H1 (cell line): ENCODE measurements at regions not wholly inside any gene's neighbourhood (a gene's known extent, or its start where the extent isn't known, plus 50 kb on each side); places are given as distances from the start of the nearest gene placed in this dataset.

Experiments
- CTCF ChIA-PET: fragments of 300-600 bp; sonication (Branson Sonifier 250); formaldehyde crosslinking; loops from one replicate; lab custom pipeline; 2021; ENCODE audit not compliant: partially characterized antibody; lab: Charles Lee
- POLR2A ChIA-PET: fragments of 300-600 bp; sonication (Branson Sonifier 250); formaldehyde crosslinking; loops from one replicate; lab custom pipeline; 2021; ENCODE audit warnings: inconsistent platforms; ENCODE audit not compliant: partially characterized antibody; lab: Charles Lee
- DNase-seq, 2 experiments: peaks; one replicate each; pipeline versions ENCODE4 v3.0.0 to v3.0.0-alpha.2; 2010 to 2022; ENCODE audit warnings: low spot score in 2 of 2, low read depth in 1 of 2, mixed read lengths in 1 of 2
- FAIRE-seq: peaks from 2 replicates; lab custom pipeline; 2011; peaks lifted over from hg19 to GRCh38; lab: Jason Lieb, UNC
- H2AFZ ChIP-seq: 2 replicates; pipeline ENCODE4 v1.8.1; 2012; ENCODE audit warnings: low read length, inconsistent platforms
- H2AK5ac ChIP-seq: 2 replicates; pipeline ENCODE4 v1.6.1; 2013; ENCODE audit warnings: low read depth, low read length
- H2BK120ac ChIP-seq: replicated peaks from 2 replicates; pipeline ENCODE3; 2013; ENCODE audit warnings: low read depth, low read length, inconsistent platforms
- H2BK12ac ChIP-seq: 2 replicates; pipeline ENCODE4 v1.6.1; 2013; ENCODE audit warnings: low read depth, low read length
- H2BK15ac ChIP-seq: 2 replicates; pipeline ENCODE4 v1.6.1; 2013; ENCODE audit warnings: low read length
- H2BK20ac ChIP-seq: 2 replicates; pipeline ENCODE4 v1.6.1; 2013; ENCODE audit warnings: low read length
- H2BK5ac ChIP-seq: 2 replicates; pipeline ENCODE4 v1.6.1; 2013; ENCODE audit warnings: low read depth, low read length
- H3K14ac ChIP-seq: 2 replicates; pipeline ENCODE4 v1.6.1; 2013; ENCODE audit warnings: inconsistent platforms; ENCODE audit not compliant: insufficient read length
- H3K18ac ChIP-seq: 2 replicates; pipeline ENCODE4 v1.6.1; 2013; ENCODE audit warnings: low read length; ENCODE audit errors: extremely low read depth
- H3K23ac ChIP-seq: 2 replicates; pipeline ENCODE4 v1.6.1; 2013; ENCODE audit warnings: inconsistent platforms; ENCODE audit not compliant: insufficient read length
- H3K23me2 ChIP-seq: 2 replicates; pipeline ENCODE4 v1.6.1; 2013; ENCODE audit warnings: low read depth, low read length
- H3K27ac ChIP-seq: 2 replicates; pipeline ENCODE4 v1.6.1; 2011; ENCODE audit warnings: low read depth, low read length, inconsistent platforms
- H3K27me3 ChIP-seq, 4 experiments: replicated peaks in 1 of 4; 1 replicate in 1 of 4; 2 replicates in 3 of 4; pipeline versions ENCODE4 v1.6.1 to v1.8.1; 2011 to 2013; ENCODE audit warnings: low read length in 3 of 4, mild to moderate bottlenecking in 3 of 4, inconsistent platforms in 2 of 4, mixed read lengths in 2 of 4, moderate library complexity in 1 of 4; ENCODE audit not compliant: control insufficient read depth in 3 of 4, insufficient read depth in 3 of 4; ENCODE audit errors: extremely low read depth in 1 of 4
- H3K36me3 ChIP-seq, 4 experiments: 2 replicates each; pipeline versions ENCODE4 v1.6.1 to v1.8.1; 2011 to 2013; ENCODE audit warnings: mild to moderate bottlenecking in 4 of 4, low read length in 3 of 4, moderate library complexity in 2 of 4, control low read depth in 1 of 4, inconsistent platforms in 1 of 4; ENCODE audit not compliant: insufficient read depth in 4 of 4, control insufficient read depth in 2 of 4
- H3K4ac ChIP-seq: replicated peaks from 2 replicates; pipeline ENCODE3; 2013; ENCODE audit warnings: low read length, low read depth, mixed read lengths, inconsistent platforms; ENCODE audit not compliant: insufficient read length
- H3K4me1 ChIP-seq, 4 experiments: replicated peaks in 1 of 4; 1 replicate in 1 of 4; 2 replicates in 3 of 4; pipeline versions ENCODE4 v1.6.1 to v1.8.1; 2011 to 2013; ENCODE audit warnings: low read length in 3 of 4, inconsistent platforms in 2 of 4, mixed read lengths in 1 of 4; ENCODE audit not compliant: insufficient read depth in 4 of 4, control insufficient read depth in 3 of 4
- H3K4me2 ChIP-seq, 2 experiments: 2 replicates each; pipeline versions ENCODE4 v1.6.1 to v1.8.1; 2011 to 2013; ENCODE audit warnings: low read depth in 2 of 2, low read length in 2 of 2, control low read depth in 1 of 2, inconsistent platforms in 1 of 2, mild to moderate bottlenecking in 1 of 2; ENCODE audit not compliant: insufficient read depth in 1 of 2
- H3K4me3 ChIP-seq, 4 experiments: fragments of 200-600, 300-600 bp in 1 of 4; sonication (generic), shearing (Covaris generic), sonication (Bioruptor Twin) in 1 of 4; 2 replicates each; pipeline versions ENCODE4 v1.5.1 to v1.8.1; 2011 to 2016; ENCODE audit warnings: low read length in 4 of 4, low read depth in 3 of 4, control low read depth in 2 of 4, inconsistent platforms in 2 of 4, mild to moderate bottlenecking in 2 of 4, mixed read lengths in 1 of 4, moderate library complexity in 1 of 4; ENCODE audit not compliant: insufficient read depth in 2 of 4; ENCODE audit errors: extremely low read depth in 1 of 4
- H3K56ac ChIP-seq: replicated peaks from 2 replicates; pipeline ENCODE3; 2013; ENCODE audit warnings: low read depth, mild to moderate bottlenecking, mixed read lengths, low read length, inconsistent platforms; ENCODE audit not compliant: insufficient read length
- H3K79me1 ChIP-seq: 2 replicates; pipeline ENCODE4 v1.6.1; 2013; ENCODE audit warnings: low read depth, low read length, control low read depth
- H3K79me2 ChIP-seq, 2 experiments: 2 replicates each; pipeline versions ENCODE4 v1.6.1 to v1.8.1; 2012 to 2013; ENCODE audit warnings: low read length in 2 of 2, mild to moderate bottlenecking in 2 of 2, inconsistent platforms in 1 of 2; ENCODE audit not compliant: insufficient read depth in 2 of 2, control insufficient read depth in 1 of 2
- H3K9ac ChIP-seq, 4 experiments: replicated peaks in 1 of 4; 1 replicate in 1 of 4; 2 replicates in 3 of 4; pipeline versions ENCODE4 v1.6.1 to v1.8.1; 2011 to 2013; ENCODE audit warnings: low read depth in 3 of 4, low read length in 3 of 4, control low read depth in 2 of 4, mild to moderate bottlenecking in 2 of 4, moderate library complexity in 2 of 4, inconsistent platforms in 1 of 4; ENCODE audit errors: extremely low read depth in 1 of 4
- H3K9me3 ChIP-seq, 2 experiments: 2 replicates each; pipeline versions ENCODE4 v1.6.1 to v1.8.1; 2012 to 2013; ENCODE audit warnings: mild to moderate bottlenecking in 2 of 2, moderate library complexity in 2 of 2, control low read depth in 1 of 2, inconsistent platforms in 1 of 2, low read depth in 1 of 2, low read length in 1 of 2, mixed read lengths in 1 of 2; ENCODE audit not compliant: insufficient read depth in 2 of 2
- H4K20me1 ChIP-seq, 2 experiments: replicated peaks in 1 of 2; 2 replicates each; pipeline versions ENCODE3 to v1.8.1; 2011 to 2013; ENCODE audit warnings: inconsistent platforms in 2 of 2, low read length in 2 of 2, mild to moderate bottlenecking in 1 of 2; ENCODE audit not compliant: insufficient read depth in 2 of 2, control insufficient read depth in 1 of 2
- H4K5ac ChIP-seq: 2 replicates; pipeline ENCODE4 v1.6.1; 2013; ENCODE audit warnings: low read length, low read depth, mixed read lengths, inconsistent platforms; ENCODE audit not compliant: insufficient read length
- H4K8ac ChIP-seq: 2 replicates; pipeline ENCODE4 v1.8.0; 2013; ENCODE audit warnings: mild to moderate bottlenecking, moderate library complexity, low read length, inconsistent platforms; ENCODE audit not compliant: insufficient read depth; ENCODE audit errors: extremely low read depth
- H4K91ac ChIP-seq: replicated peaks from 2 replicates; pipeline ENCODE3; 2013; ENCODE audit warnings: low read length, mixed read lengths, inconsistent platforms; ENCODE audit not compliant: insufficient read length
- BACH1 ChIP-seq: IDR thresholded peaks from 2 replicates; pipeline ENCODE4 v1.6.1; 2012; ENCODE audit warnings: low read length, improper control_type of control experiment
- CREB1 ChIP-seq: IDR thresholded peaks from 2 replicates; pipeline ENCODE4 v1.6.1; 2012; ENCODE audit warnings: inconsistent platforms
- EGR1 ChIP-seq: IDR thresholded peaks from 2 replicates; pipeline ENCODE4 v1.6.1; 2011; ENCODE audit warnings: low read depth, low read length, borderline replicate concordance
- MAFK ChIP-seq: IDR thresholded peaks from 2 replicates; pipeline ENCODE4 v1.6.1; 2012; ENCODE audit warnings: low read depth, mild to moderate bottlenecking, improper control_type of control experiment, low read length
- TAF7 ChIP-seq: optimal IDR thresholded peaks from 2 replicates; pipeline ENCODE3; 2011; ENCODE audit warnings: low read depth, mild to moderate bottlenecking, inconsistent platforms, low read length, moderate library complexity, borderline replicate concordance
- WGBS, 2 experiments: shearing (Covaris generic) in 1 of 2; methylation state at CpG; one replicate each; pipeline versions ENCODE4 v1.1.6 to v1.1.7; 2013 to 2015; ENCODE audit warnings: low lambda C conversion rate in 2 of 2, mixed read lengths in 2 of 2, inconsistent platforms in 1 of 2, low coverage in 1 of 2, missing lambda C conversion rate in 1 of 2; ENCODE audit not compliant: insufficient replicate concordance in 2 of 2, insufficient coverage in 1 of 2, insufficient read length in 1 of 2; ENCODE audit errors: extremely low coverage in 1 of 2, missing lambda C conversion rate in 1 of 2; 5-methylcytosine and 5-hydroxymethylcytosine counted together

DNA sequence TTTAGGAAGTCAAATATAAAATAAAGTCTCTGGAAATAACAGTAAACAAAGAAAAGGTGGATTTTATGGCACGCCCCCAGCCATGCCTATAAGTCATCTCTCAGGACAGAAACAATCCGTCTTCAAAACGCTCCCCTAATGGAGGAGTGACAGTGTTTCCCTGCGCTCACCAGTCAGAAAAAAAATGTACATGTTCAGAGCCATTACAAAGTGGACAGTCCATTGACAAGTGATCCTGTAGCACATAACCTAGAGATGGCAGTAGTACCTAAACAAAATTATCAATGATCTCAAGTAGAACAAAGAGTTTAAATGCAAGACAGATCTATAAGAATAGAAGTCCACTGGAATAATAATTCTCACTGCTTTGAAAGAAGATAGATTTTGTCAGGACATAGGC lies 891.7 kb upstream of the MIR17HG start:
- Histone ChIP-seq H3K9ac (no peak overlapping the region), H3K9me3 (no peaks in the 10 kb centered on the region), H3K56ac (no peak overlapping the region), H4K8ac (no peak overlapping the region), H3K27me3 (no peaks in the 10 kb centered on the region), H3K27ac (no peak overlapping the region), H2AK5ac (no peak overlapping the region), H4K5ac (no peak overlapping the region), H2BK120ac (no peak overlapping the region), H3K4ac (no peak overlapping the region), H3K18ac (no peak overlapping the region), H2BK15ac (no peak overlapping the region), H2AFZ (no peak overlapping the region), H3K23me2 (no peaks in the 10 kb centered on the region), H2BK5ac (no peak overlapping the region), H3K4me2 (no peak overlapping the region), H3K14ac (no peak overlapping the region), H3K79me2 (no peaks in the 10 kb centered on the region), H3K4me3 (no peak overlapping the region), H3K79me1 (no peaks in the 10 kb centered on the region), H4K91ac (no peak overlapping the region)
- no peak for FAIRE-seq
- no peak for DNase-seq
- WGBS, 2 experiments: 74% methylated on average over 4 of the region's 4 CpGs; no CpG with 5 or more reads in 1 of the 2 experiments
- CTCF ChIA-PET: no interaction called here
- TF ChIP-seq CREB1 (no peak), MAFK (no peak), EGR1 (no peak), BACH1 (no peak), TAF7 (no peak)
- TF ChIP-seq, all 59 proteins: peak for 0
- Histone ChIP-seq H2BK12ac (no peak overlapping the region), H3K23ac (no peak overlapping the region), H4K20me1 (no peaks in the 10 kb centered on the region), H3K4me1 (no peaks in the 10 kb centered on the region), H3K36me3 (no peaks in the 10 kb centered on the region), H2BK20ac (no peak overlapping the region)
- POLR2A ChIA-PET: no interaction called here
